CD8-positive, alpha-beta memory T cell (primary cell): ENCODE measurements at regions not wholly inside any gene's neighbourhood (a gene's known extent, or its start where the extent isn't known, plus 50 kb on each side); places are given as distances from the start of the nearest gene placed in this dataset.
"Not testable (repeated sequence)": the region's sequence is repeated elsewhere in the genome, so short reads cannot be mapped to it uniquely, and the experiment has no call there.

ENCODE experiments used
- CTCF ChIA-PET: fragments of 350-600 bp; sonication (Branson Sonifier 250); formaldehyde crosslinking; loops from one replicate; lab custom pipeline; 2021; ENCODE audit warnings: antibody characterized with exemption; lab: Charles Lee
- POLR2A ChIA-PET: fragments of 350-600 bp; sonication (Branson Sonifier 250); formaldehyde crosslinking; loops from one replicate; lab custom pipeline; 2021; ENCODE audit warnings: antibody characterized with exemption; lab: Charles Lee
- DNase-seq, 5 donors: peaks; one replicate each; pipeline versions ENCODE4 v3.0.0 to v3.0.0-alpha.2; 2020 to 2022; ENCODE audit warnings: mixed read lengths in 1 of 5
- H3K27ac ChIP-seq: one replicate; pipeline ENCODE4 v1.7.0; 2013; ENCODE audit warnings: low read depth, mild to moderate bottlenecking, low read length, moderate library complexity
- H3K27me3 ChIP-seq: 2 replicates; pipeline ENCODE4 v1.7.0; 2013; ENCODE audit warnings: low read length, mild to moderate bottlenecking; ENCODE audit not compliant: insufficient read depth, poor library complexity, severe bottlenecking
- H3K36me3 ChIP-seq: 2 replicates; pipeline ENCODE4 v1.7.0; 2013; ENCODE audit warnings: mild to moderate bottlenecking, low read length, moderate library complexity; ENCODE audit not compliant: insufficient read depth
- H3K4me1 ChIP-seq: 2 replicates; pipeline ENCODE4 v1.7.0; 2013; ENCODE audit warnings: mild to moderate bottlenecking, low read length, moderate library complexity; ENCODE audit not compliant: insufficient read depth
- H3K4me3 ChIP-seq: 2 replicates; pipeline ENCODE4 v1.7.0; 2013; ENCODE audit warnings: mild to moderate bottlenecking, low read length
- H3K9me3 ChIP-seq: 2 replicates; pipeline ENCODE4 v1.7.0; 2013; ENCODE audit warnings: mild to moderate bottlenecking, low read length
- H3K27ac Mint-ChIP-seq, 8 donors: one replicate each; pipeline ENCODE4 v1.8.0; 2020 to 2021; ENCODE audit warnings: mixed read lengths in 8 of 8, mild to moderate bottlenecking in 6 of 8, inconsistent platforms in 3 of 8, moderate library complexity in 3 of 8
- H3K27me3 Mint-ChIP-seq, 2 donors: one replicate each; pipeline ENCODE4 v1.8.0; 2020 to 2021; ENCODE audit warnings: mixed read lengths in 2 of 2, mild to moderate bottlenecking in 1 of 2, moderate library complexity in 1 of 2
- H3K36me3 Mint-ChIP-seq, 3 donors: one replicate each; pipeline ENCODE4 v1.8.0; 2020 to 2021; ENCODE audit warnings: mixed read lengths in 3 of 3, inconsistent platforms in 1 of 3, mild to moderate bottlenecking in 1 of 3
- H3K4me1 Mint-ChIP-seq, 3 donors: one replicate each; pipeline ENCODE4 v1.8.0; 2020 to 2021; ENCODE audit warnings: mixed read lengths in 3 of 3, inconsistent platforms in 1 of 3, mild to moderate bottlenecking in 1 of 3
- H3K4me3 Mint-ChIP-seq, 7 donors: one replicate each; pipeline ENCODE4 v1.8.0; 2020 to 2021; ENCODE audit warnings: mixed read lengths in 7 of 7, mild to moderate bottlenecking in 6 of 7, moderate library complexity in 4 of 7, inconsistent platforms in 2 of 7
- H3K9me3 Mint-ChIP-seq, 5 donors: one replicate each; pipeline ENCODE4 v1.8.0; 2020 to 2022; ENCODE audit warnings: mixed read lengths in 5 of 5, mild to moderate bottlenecking in 3 of 5, moderate library complexity in 2 of 5, inconsistent platforms in 1 of 5

DNA sequence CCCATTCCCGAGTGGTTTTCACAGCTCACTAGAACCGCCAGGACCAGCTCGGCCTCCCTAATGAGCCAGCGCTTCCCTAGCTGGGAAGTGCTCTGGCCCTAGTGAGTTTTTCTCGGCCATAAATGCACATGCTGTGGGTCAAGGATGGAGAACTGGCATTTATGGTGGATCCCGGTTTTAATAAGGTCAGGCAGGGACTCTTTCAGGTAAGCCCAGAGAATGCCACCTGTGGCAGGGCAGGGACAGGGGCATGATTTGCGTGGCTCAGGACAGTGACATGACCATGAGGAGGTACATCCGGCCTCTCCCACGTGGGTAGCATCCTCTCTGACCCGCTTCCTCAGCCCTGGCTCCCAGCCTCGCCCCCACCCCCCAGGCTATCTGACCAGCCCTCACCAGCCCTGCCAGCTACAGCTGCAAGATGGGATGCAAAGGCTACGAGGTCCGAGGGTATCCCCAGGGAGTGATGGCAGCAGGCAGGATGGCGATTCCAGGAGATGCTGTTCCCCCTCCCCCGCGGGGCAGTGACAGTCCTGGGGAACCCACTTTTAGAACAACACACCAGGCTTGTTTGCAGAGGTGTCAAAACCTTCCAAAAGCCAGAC is 60.3 kb upstream of the ADAMTS2 start:
- Histone ChIP-seq H3K27ac (no peak overlapping the region), H3K36me3 (no peaks in the 10 kb centered on the region), H3K9me3 (peaks cover under 1% of the 10 kb centered on the region), H3K27me3 (no peaks in the 10 kb centered on the region), H3K4me3 (no peak overlapping the region), H3K4me1 (no peaks in the 10 kb centered on the region)
- H3K4me1 Mint-ChIP-seq, result no peaks in the 10 kb centered on the region
- H3K36me3 Mint-ChIP-seq, result peaks cover 0 to 3% (median 0%) of the 10 kb centered on the region in 3 donors
- H3K4me3 Mint-ChIP-seq, result no peak overlapping the region
- ChIA-PET POLR2A (no interaction called here), CTCF (no interaction called here)
- H3K27ac Mint-ChIP-seq, result peak overlapping the region in 1 of 8 donors; percentile 57
- no peak for DNase-seq
- H3K27me3 Mint-ChIP-seq, result peaks cover 2 to 5% of the 10 kb centered on the region in 2 donors
- peaks cover 11 to 12% (median 12%) of the 10 kb centered on the region in 5 donors for H3K9me3 Mint-ChIP-seq

GRCh38 chr5:179405054-179405416 is 59.8 kb upstream of the ADAMTS2 start:
- no peak for DNase-seq
- no peaks in the 10 kb centered on the region for H3K36me3 ChIP-seq
- no peak overlapping the region for H3K4me3 ChIP-seq
- POLR2A ChIA-PET, result no interaction called here
- Mint-ChIP-seq H3K27me3 (peaks cover 2 to 5% of the 10 kb centered on the region in 2 donors), H3K9me3 (peaks cover 12 to 17% (median 16%) of the 10 kb centered on the region in 5 donors), H3K36me3 (peaks cover 0 to 3% (median 0%) of the 10 kb centered on the region in 3 donors), H3K4me1 (no peaks in the 10 kb centered on the region), H3K27ac (no peak overlapping the region), H3K4me3 (no peak overlapping the region)
- H3K27ac ChIP-seq, result no peak overlapping the region
- no peaks in the 10 kb centered on the region for H3K4me1 ChIP-seq
- peaks cover 5% of the 10 kb centered on the region for H3K9me3 ChIP-seq
- H3K27me3 ChIP-seq, result no peaks in the 10 kb centered on the region
- CTCF ChIA-PET, result no interaction called here

GRCh38 chr5:179404321-179405053 is 59.2 kb upstream of the ADAMTS2 start:
- no peak overlapping the region for H3K27ac Mint-ChIP-seq
- H3K4me3 ChIP-seq, result no peak overlapping the region
- no peaks in the 10 kb centered on the region for H3K4me1 ChIP-seq
- no peaks in the 10 kb centered on the region for H3K27me3 ChIP-seq
- peaks cover 0 to 3% (median 0%) of the 10 kb centered on the region in 3 donors for H3K36me3 Mint-ChIP-seq
- peaks cover 17 to 21% (median 20%) of the 10 kb centered on the region in 5 donors for H3K9me3 Mint-ChIP-seq
- no peak for DNase-seq
- no peaks in the 10 kb centered on the region for H3K4me1 Mint-ChIP-seq
- peaks cover 7% of the 10 kb centered on the region for H3K9me3 ChIP-seq
- ChIA-PET CTCF (no interaction called here), POLR2A (no interaction called here)
- no peak overlapping the region for H3K27ac ChIP-seq
- no peak overlapping the region for H3K4me3 Mint-ChIP-seq
- H3K27me3 Mint-ChIP-seq, result peaks cover 2 to 5% of the 10 kb centered on the region in 2 donors
- no peaks in the 10 kb centered on the region for H3K36me3 ChIP-seq

DNA sequence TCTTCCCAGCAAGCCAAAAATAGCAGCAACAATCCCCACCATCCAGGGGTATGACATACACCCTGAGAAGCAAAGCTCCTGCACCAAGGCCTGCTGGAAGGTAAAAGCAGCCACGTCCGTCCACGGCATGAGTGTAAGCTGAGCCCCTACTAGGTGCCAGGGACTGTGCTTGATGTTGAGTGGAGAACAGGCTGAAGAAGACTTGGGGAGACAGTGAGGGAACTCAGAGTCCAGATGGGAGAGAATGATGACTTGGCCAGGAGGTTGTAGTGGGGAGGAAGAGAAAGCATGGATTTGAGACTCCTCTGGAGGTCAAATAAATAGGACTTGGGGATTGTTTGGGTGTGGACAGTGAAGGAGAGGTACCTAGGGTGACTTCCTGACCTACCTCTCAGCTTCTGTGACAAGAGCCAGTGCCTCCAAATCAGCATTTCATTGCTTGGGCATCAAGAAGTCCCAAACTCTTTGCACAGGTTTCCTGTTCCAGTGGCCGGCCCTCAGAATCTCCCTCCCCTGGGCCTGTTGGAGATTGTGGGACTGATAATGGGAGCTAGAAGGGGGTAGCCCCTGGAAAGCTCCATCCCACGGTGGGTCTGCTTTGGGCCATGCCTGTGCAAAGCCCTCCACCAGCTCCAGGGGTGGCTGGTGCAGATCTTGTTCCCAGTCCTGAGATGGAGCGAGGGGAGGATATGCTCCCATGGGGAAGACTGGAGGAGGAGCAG is 58.3 kb upstream of the ADAMTS2 start:
- H3K27ac ChIP-seq, result no peak overlapping the region
- H3K4me1 ChIP-seq, result no peaks in the 10 kb centered on the region
- H3K4me3 ChIP-seq, result no peak overlapping the region
- peaks cover 0 to 3% (median 1%) of the 10 kb centered on the region in 3 donors for H3K36me3 Mint-ChIP-seq
- ChIA-PET POLR2A (no interaction called here), CTCF (no interaction called here)
- peaks cover 7% of the 10 kb centered on the region for H3K9me3 ChIP-seq
- H3K36me3 ChIP-seq, result no peaks in the 10 kb centered on the region
- DNase-seq, result no peak
- H3K27me3 ChIP-seq, result no peaks in the 10 kb centered on the region
- peaks cover 20 to 29% (median 27%) of the 10 kb centered on the region in 5 donors for H3K9me3 Mint-ChIP-seq
- no peak overlapping the region for H3K4me3 Mint-ChIP-seq
- H3K27ac Mint-ChIP-seq, result no peak overlapping the region
- H3K4me1 Mint-ChIP-seq, result no peaks in the 10 kb centered on the region
- peaks cover 5 to 6% of the 10 kb centered on the region in 2 donors for H3K27me3 Mint-ChIP-seq

DNA sequence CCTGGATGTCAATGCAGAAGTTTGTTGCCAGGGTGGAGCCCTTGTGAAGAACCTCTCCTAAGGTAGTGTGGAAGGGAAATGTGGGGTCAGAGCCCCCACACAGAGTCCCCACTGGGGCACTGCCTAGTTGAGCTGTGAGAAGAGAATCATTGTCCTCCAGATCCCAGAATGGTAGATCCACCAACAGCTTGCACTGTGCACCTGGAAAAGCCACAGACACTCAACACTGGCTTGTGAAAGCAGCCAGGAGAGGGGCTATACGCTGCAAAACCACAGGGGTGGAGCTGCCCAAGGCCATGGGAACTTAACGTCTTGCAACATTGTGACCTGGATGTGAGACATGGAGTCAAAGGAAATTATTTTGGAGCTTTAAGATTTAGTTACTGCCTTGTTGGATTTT is 55.2 kb upstream of the ADAMTS2 start:
- H3K27me3 ChIP-seq, DNase-seq, H3K4me1 Mint-ChIP-seq, H3K36me3 ChIP-seq, H3K4me3 Mint-ChIP-seq, CTCF ChIA-PET, H3K27ac ChIP-seq, H3K27ac Mint-ChIP-seq, POLR2A ChIA-PET, H3K4me1 ChIP-seq, H3K36me3 Mint-ChIP-seq, H3K27me3 Mint-ChIP-seq, H3K4me3 ChIP-seq, H3K9me3 ChIP-seq: not testable (repeated sequence)
- H3K9me3 Mint-ChIP-seq, result peaks cover 25 to 34% (median 31%) of the 10 kb centered on the region in 5 donors

- CTCF ChIA-PET, result no interaction called here
These were observed 54.8 kb upstream of the ADAMTS2 start for GRCh38 chr5:179400020-179400419.

DNA sequence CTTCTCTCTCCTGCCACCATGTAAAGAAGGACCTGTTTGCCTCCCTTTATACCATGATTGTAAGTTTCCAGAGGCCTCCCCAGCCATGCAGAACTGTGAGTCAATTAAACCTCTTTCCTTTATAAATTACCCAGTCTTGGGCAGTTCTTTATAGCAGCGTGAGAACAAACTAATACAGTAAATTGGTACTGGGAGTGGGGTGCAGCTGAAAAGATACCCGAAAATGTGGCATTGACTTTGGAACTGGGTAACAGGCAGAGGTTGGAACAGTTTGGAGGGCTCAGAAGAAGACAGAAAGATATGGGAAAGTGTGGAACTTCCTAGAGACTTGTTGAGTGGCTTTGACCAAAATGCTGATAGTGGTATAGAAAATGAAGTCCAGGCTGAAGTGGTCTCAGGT is 54.1 kb upstream of the ADAMTS2 start:
- H3K27me3 Mint-ChIP-seq, POLR2A ChIA-PET, H3K4me3 Mint-ChIP-seq, H3K27ac Mint-ChIP-seq, H3K36me3 Mint-ChIP-seq, CTCF ChIA-PET, H3K27ac ChIP-seq, H3K36me3 ChIP-seq, H3K4me1 ChIP-seq, H3K4me1 Mint-ChIP-seq, H3K4me3 ChIP-seq, H3K9me3 ChIP-seq, H3K27me3 ChIP-seq, DNase-seq: not testable (repeated sequence)
- peaks cover 26 to 35% (median 32%) of the 10 kb centered on the region in 5 donors for H3K9me3 Mint-ChIP-seq

More at GRCh38 chr5:179400020-179400419, 54.8 kb upstream of the ADAMTS2 start:
- H3K27me3 Mint-ChIP-seq, result peaks cover 4 to 6% of the 10 kb centered on the region in 2 donors
- DNase-seq, result no peak
- no peaks in the 10 kb centered on the region for H3K4me1 ChIP-seq
- peaks cover 0 to 3% (median 2%) of the 10 kb centered on the region in 3 donors for H3K36me3 Mint-ChIP-seq
- no peaks in the 10 kb centered on the region for H3K4me1 Mint-ChIP-seq
- H3K27ac Mint-ChIP-seq, result no peak overlapping the region
- H3K27ac ChIP-seq, result no peak overlapping the region
- POLR2A ChIA-PET, result no interaction called here
- no peaks in the 10 kb centered on the region for H3K36me3 ChIP-seq
- H3K9me3 ChIP-seq, result peaks cover 7% of the 10 kb centered on the region
- peaks cover 26 to 35% (median 32%) of the 10 kb centered on the region in 5 donors for H3K9me3 Mint-ChIP-seq
- H3K27me3 ChIP-seq, result no peaks in the 10 kb centered on the region
- H3K4me3 ChIP-seq, result no peak overlapping the region
- no peak overlapping the region for H3K4me3 Mint-ChIP-seq

DNA sequence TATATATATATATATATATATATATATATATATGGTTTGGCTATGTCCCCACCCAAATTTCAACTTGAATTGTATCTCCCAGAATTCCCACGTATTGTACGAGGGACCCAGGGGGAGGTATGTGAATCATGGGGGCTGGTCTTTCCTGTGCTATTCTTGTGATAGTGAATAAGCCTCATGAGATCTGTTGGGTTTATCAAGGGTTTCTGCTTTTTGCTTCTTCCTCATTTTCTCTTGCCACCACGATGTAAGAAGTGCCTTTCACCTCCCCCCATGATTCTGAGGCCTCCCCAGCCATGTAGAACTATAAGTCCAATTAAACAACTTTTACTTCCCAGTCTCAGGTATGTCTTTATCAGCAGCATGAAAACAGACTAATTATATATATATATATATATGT is 52.3 kb upstream of the ADAMTS2 start:
- peaks cover 7% of the 10 kb centered on the region for H3K9me3 ChIP-seq
- CTCF ChIA-PET, result no interaction called here
- H3K4me1 ChIP-seq, result no peaks in the 10 kb centered on the region
- POLR2A ChIA-PET, result no interaction called here
- Mint-ChIP-seq H3K36me3 (peaks cover 0 to 6% (median 2%) of the 10 kb centered on the region in 3 donors), H3K9me3 (peaks cover 36 to 48% (median 44%) of the 10 kb centered on the region in 5 donors), H3K4me1 (no peaks in the 10 kb centered on the region), H3K27ac (no peak overlapping the region), H3K27me3 (peaks cover 8 to 15% of the 10 kb centered on the region in 2 donors), H3K4me3 (no peak overlapping the region)
- no peak overlapping the region for H3K27ac ChIP-seq
- H3K36me3 ChIP-seq, result no peaks in the 10 kb centered on the region
- DNase-seq, result no peak
- H3K27me3 ChIP-seq, result no peaks in the 10 kb centered on the region
- no peak overlapping the region for H3K4me3 ChIP-seq
